H1 (cell line): ENCODE measurements at regions not wholly inside any gene's neighbourhood (a gene's known extent, or its start where the extent isn't known, plus 50 kb on each side); places are given as distances from the start of the nearest gene placed in this dataset.

ENCODE experiments used
- CTCF ChIA-PET: fragments of 300-600 bp; sonication (Branson Sonifier 250); formaldehyde crosslinking; loops from one replicate; lab custom pipeline; 2021; ENCODE audit not compliant: partially characterized antibody; lab: Charles Lee
- POLR2A ChIA-PET: fragments of 300-600 bp; sonication (Branson Sonifier 250); formaldehyde crosslinking; loops from one replicate; lab custom pipeline; 2021; ENCODE audit warnings: inconsistent platforms; ENCODE audit not compliant: partially characterized antibody; lab: Charles Lee
- DNase-seq, 2 experiments: peaks; one replicate each; pipeline versions ENCODE4 v3.0.0 to v3.0.0-alpha.2; 2010 to 2022; ENCODE audit warnings: low spot score in 2 of 2, low read depth in 1 of 2, mixed read lengths in 1 of 2
- FAIRE-seq: peaks from 2 replicates; lab custom pipeline; 2011; peaks lifted over from hg19 to GRCh38; lab: Jason Lieb, UNC
- H2AFZ ChIP-seq: 2 replicates; pipeline ENCODE4 v1.8.1; 2012; ENCODE audit warnings: low read length, inconsistent platforms
- H2AK5ac ChIP-seq: 2 replicates; pipeline ENCODE4 v1.6.1; 2013; ENCODE audit warnings: low read depth, low read length
- H2BK120ac ChIP-seq: replicated peaks from 2 replicates; pipeline ENCODE3; 2013; ENCODE audit warnings: low read depth, low read length, inconsistent platforms
- H2BK12ac ChIP-seq: 2 replicates; pipeline ENCODE4 v1.6.1; 2013; ENCODE audit warnings: low read depth, low read length
- H2BK15ac ChIP-seq: 2 replicates; pipeline ENCODE4 v1.6.1; 2013; ENCODE audit warnings: low read length
- H2BK20ac ChIP-seq: 2 replicates; pipeline ENCODE4 v1.6.1; 2013; ENCODE audit warnings: low read length
- H2BK5ac ChIP-seq: 2 replicates; pipeline ENCODE4 v1.6.1; 2013; ENCODE audit warnings: low read depth, low read length
- H3K14ac ChIP-seq: 2 replicates; pipeline ENCODE4 v1.6.1; 2013; ENCODE audit warnings: inconsistent platforms; ENCODE audit not compliant: insufficient read length
- H3K18ac ChIP-seq: 2 replicates; pipeline ENCODE4 v1.6.1; 2013; ENCODE audit warnings: low read length; ENCODE audit errors: extremely low read depth
- H3K23ac ChIP-seq: 2 replicates; pipeline ENCODE4 v1.6.1; 2013; ENCODE audit warnings: inconsistent platforms; ENCODE audit not compliant: insufficient read length
- H3K23me2 ChIP-seq: 2 replicates; pipeline ENCODE4 v1.6.1; 2013; ENCODE audit warnings: low read depth, low read length
- H3K27ac ChIP-seq: 2 replicates; pipeline ENCODE4 v1.6.1; 2011; ENCODE audit warnings: low read depth, low read length, inconsistent platforms
- H3K27me3 ChIP-seq, 4 experiments: replicated peaks in 1 of 4; 1 replicate in 1 of 4; 2 replicates in 3 of 4; pipeline versions ENCODE4 v1.6.1 to v1.8.1; 2011 to 2013; ENCODE audit warnings: low read length in 3 of 4, mild to moderate bottlenecking in 3 of 4, inconsistent platforms in 2 of 4, mixed read lengths in 2 of 4, moderate library complexity in 1 of 4; ENCODE audit not compliant: control insufficient read depth in 3 of 4, insufficient read depth in 3 of 4; ENCODE audit errors: extremely low read depth in 1 of 4
- H3K36me3 ChIP-seq, 4 experiments: 2 replicates each; pipeline versions ENCODE4 v1.6.1 to v1.8.1; 2011 to 2013; ENCODE audit warnings: mild to moderate bottlenecking in 4 of 4, low read length in 3 of 4, moderate library complexity in 2 of 4, control low read depth in 1 of 4, inconsistent platforms in 1 of 4; ENCODE audit not compliant: insufficient read depth in 4 of 4, control insufficient read depth in 2 of 4
- H3K4ac ChIP-seq: replicated peaks from 2 replicates; pipeline ENCODE3; 2013; ENCODE audit warnings: low read length, low read depth, mixed read lengths, inconsistent platforms; ENCODE audit not compliant: insufficient read length
- H3K4me1 ChIP-seq, 4 experiments: replicated peaks in 1 of 4; 1 replicate in 1 of 4; 2 replicates in 3 of 4; pipeline versions ENCODE4 v1.6.1 to v1.8.1; 2011 to 2013; ENCODE audit warnings: low read length in 3 of 4, inconsistent platforms in 2 of 4, mixed read lengths in 1 of 4; ENCODE audit not compliant: insufficient read depth in 4 of 4, control insufficient read depth in 3 of 4
- H3K4me2 ChIP-seq, 2 experiments: 2 replicates each; pipeline versions ENCODE4 v1.6.1 to v1.8.1; 2011 to 2013; ENCODE audit warnings: low read depth in 2 of 2, low read length in 2 of 2, control low read depth in 1 of 2, inconsistent platforms in 1 of 2, mild to moderate bottlenecking in 1 of 2; ENCODE audit not compliant: insufficient read depth in 1 of 2
- H3K4me3 ChIP-seq, 4 experiments: fragments of 200-600, 300-600 bp in 1 of 4; sonication (generic), shearing (Covaris generic), sonication (Bioruptor Twin) in 1 of 4; 2 replicates each; pipeline versions ENCODE4 v1.5.1 to v1.8.1; 2011 to 2016; ENCODE audit warnings: low read length in 4 of 4, low read depth in 3 of 4, control low read depth in 2 of 4, inconsistent platforms in 2 of 4, mild to moderate bottlenecking in 2 of 4, mixed read lengths in 1 of 4, moderate library complexity in 1 of 4; ENCODE audit not compliant: insufficient read depth in 2 of 4; ENCODE audit errors: extremely low read depth in 1 of 4
- H3K56ac ChIP-seq: replicated peaks from 2 replicates; pipeline ENCODE3; 2013; ENCODE audit warnings: low read depth, mild to moderate bottlenecking, mixed read lengths, low read length, inconsistent platforms; ENCODE audit not compliant: insufficient read length
- H3K79me1 ChIP-seq: 2 replicates; pipeline ENCODE4 v1.6.1; 2013; ENCODE audit warnings: low read depth, low read length, control low read depth
- H3K79me2 ChIP-seq, 2 experiments: 2 replicates each; pipeline versions ENCODE4 v1.6.1 to v1.8.1; 2012 to 2013; ENCODE audit warnings: low read length in 2 of 2, mild to moderate bottlenecking in 2 of 2, inconsistent platforms in 1 of 2; ENCODE audit not compliant: insufficient read depth in 2 of 2, control insufficient read depth in 1 of 2
- H3K9ac ChIP-seq, 4 experiments: replicated peaks in 1 of 4; 1 replicate in 1 of 4; 2 replicates in 3 of 4; pipeline versions ENCODE4 v1.6.1 to v1.8.1; 2011 to 2013; ENCODE audit warnings: low read depth in 3 of 4, low read length in 3 of 4, control low read depth in 2 of 4, mild to moderate bottlenecking in 2 of 4, moderate library complexity in 2 of 4, inconsistent platforms in 1 of 4; ENCODE audit errors: extremely low read depth in 1 of 4
- H3K9me3 ChIP-seq, 2 experiments: 2 replicates each; pipeline versions ENCODE4 v1.6.1 to v1.8.1; 2012 to 2013; ENCODE audit warnings: mild to moderate bottlenecking in 2 of 2, moderate library complexity in 2 of 2, control low read depth in 1 of 2, inconsistent platforms in 1 of 2, low read depth in 1 of 2, low read length in 1 of 2, mixed read lengths in 1 of 2; ENCODE audit not compliant: insufficient read depth in 2 of 2
- H4K20me1 ChIP-seq, 2 experiments: replicated peaks in 1 of 2; 2 replicates each; pipeline versions ENCODE3 to v1.8.1; 2011 to 2013; ENCODE audit warnings: inconsistent platforms in 2 of 2, low read length in 2 of 2, mild to moderate bottlenecking in 1 of 2; ENCODE audit not compliant: insufficient read depth in 2 of 2, control insufficient read depth in 1 of 2
- H4K5ac ChIP-seq: 2 replicates; pipeline ENCODE4 v1.6.1; 2013; ENCODE audit warnings: low read length, low read depth, mixed read lengths, inconsistent platforms; ENCODE audit not compliant: insufficient read length
- H4K8ac ChIP-seq: 2 replicates; pipeline ENCODE4 v1.8.0; 2013; ENCODE audit warnings: mild to moderate bottlenecking, moderate library complexity, low read length, inconsistent platforms; ENCODE audit not compliant: insufficient read depth; ENCODE audit errors: extremely low read depth
- H4K91ac ChIP-seq: replicated peaks from 2 replicates; pipeline ENCODE3; 2013; ENCODE audit warnings: low read length, mixed read lengths, inconsistent platforms; ENCODE audit not compliant: insufficient read length
- BACH1 ChIP-seq: IDR thresholded peaks from 2 replicates; pipeline ENCODE4 v1.6.1; 2012; ENCODE audit warnings: low read length, improper control_type of control experiment
- BCL11A ChIP-seq, 2 experiments: IDR thresholded peaks; one replicate each; pipeline ENCODE4 v1.6.1; 2011; ENCODE audit warnings: low read depth in 2 of 2, low read length in 2 of 2, mild to moderate bottlenecking in 2 of 2
- CHD1 ChIP-seq: IDR thresholded peaks from 2 replicates; pipeline ENCODE4 v1.6.1; 2012; ENCODE audit warnings: low read depth, low read length, improper control_type of control experiment
- JUN ChIP-seq: IDR thresholded peaks from 2 replicates; pipeline ENCODE4 v1.6.1; 2011; ENCODE audit warnings: low read depth, mild to moderate bottlenecking, improper control_type of control experiment, low read length
- JUND ChIP-seq: IDR thresholded peaks from 2 replicates; pipeline ENCODE4 v1.6.1; 2011; ENCODE audit warnings: mild to moderate bottlenecking, improper control_type of control experiment, low read length
- KDM4A ChIP-seq: IDR thresholded peaks from one replicate; pipeline ENCODE4 v1.7.1; 2012; ENCODE audit warnings: low read depth, mild to moderate bottlenecking, moderate library complexity, low read length, inconsistent platforms; ENCODE audit not compliant: severe bottlenecking
- RAD21 ChIP-seq, 2 experiments: IDR thresholded peaks in 1 of 2; conservative IDR thresholded peaks in 1 of 2; 2 replicates each; pipeline ENCODE4 v1.6.1; 2011; ENCODE audit warnings: low read depth in 2 of 2, low read length in 2 of 2, improper control_type of control experiment in 1 of 2, inconsistent platforms in 1 of 2, mild to moderate bottlenecking in 1 of 2, moderate library complexity in 1 of 2
- RBBP5 ChIP-seq: IDR thresholded peaks from 2 replicates; pipeline ENCODE4 v1.7.1; 2012; ENCODE audit warnings: low read depth, mild to moderate bottlenecking, inconsistent platforms, low read length, moderate library complexity, borderline replicate concordance
- RFX5 ChIP-seq: IDR thresholded peaks from 2 replicates; pipeline ENCODE4 v1.6.1; 2011; ENCODE audit warnings: low read depth, low read length, improper control_type of control experiment, borderline replicate concordance
- TAF7 ChIP-seq: optimal IDR thresholded peaks from 2 replicates; pipeline ENCODE3; 2011; ENCODE audit warnings: low read depth, mild to moderate bottlenecking, inconsistent platforms, low read length, moderate library complexity, borderline replicate concordance
- TEAD4 ChIP-seq: IDR thresholded peaks from 2 replicates; pipeline ENCODE4 v1.6.1; 2012; ENCODE audit warnings: low read depth, low read length, inconsistent platforms, mixed read lengths
- WGBS, 2 experiments: shearing (Covaris generic) in 1 of 2; methylation state at CpG; one replicate each; pipeline versions ENCODE4 v1.1.6 to v1.1.7; 2013 to 2015; ENCODE audit warnings: low lambda C conversion rate in 2 of 2, mixed read lengths in 2 of 2, inconsistent platforms in 1 of 2, low coverage in 1 of 2, missing lambda C conversion rate in 1 of 2; ENCODE audit not compliant: insufficient replicate concordance in 2 of 2, insufficient coverage in 1 of 2, insufficient read length in 1 of 2; ENCODE audit errors: extremely low coverage in 1 of 2, missing lambda C conversion rate in 1 of 2; 5-methylcytosine and 5-hydroxymethylcytosine counted together

DNA sequence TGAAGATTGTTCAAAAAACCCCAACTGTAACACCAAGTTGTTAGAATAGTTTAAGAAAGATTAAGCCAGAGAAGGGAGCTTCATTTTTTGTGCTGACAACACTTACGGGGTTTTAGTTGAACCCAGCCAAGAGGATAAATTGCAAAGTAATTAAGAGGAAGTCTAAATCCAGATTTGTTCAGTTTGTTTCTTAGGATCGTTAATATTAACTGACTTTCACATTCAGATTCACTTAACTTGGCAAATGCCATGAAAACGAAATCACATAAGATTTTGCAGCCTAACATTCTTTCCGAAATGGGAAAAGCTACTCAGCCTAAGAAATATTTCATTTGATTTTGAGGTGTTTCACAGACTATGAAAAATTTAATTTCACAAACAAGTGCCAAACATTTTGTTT lies 511.3 kb downstream of the TRIML1 start:
- no peaks in the 10 kb centered on the region for H3K9me3 ChIP-seq
- H3K36me3 ChIP-seq: no peaks in the 10 kb centered on the region
- DNase-seq: no peak
- no peak overlapping the region for H3K4me2 ChIP-seq
- H2BK120ac ChIP-seq: no peak overlapping the region
- no peaks in the 10 kb centered on the region for H3K23me2 ChIP-seq
- no peak overlapping the region for H2BK5ac ChIP-seq
- no peak overlapping the region for H4K8ac ChIP-seq
- no peak overlapping the region for H3K4ac ChIP-seq
- H2BK15ac ChIP-seq: no peak overlapping the region
- H2AFZ ChIP-seq: no peak overlapping the region
- no peak overlapping the region for H3K23ac ChIP-seq
- H3K9ac ChIP-seq: no peak overlapping the region
- no peak overlapping the region for H2BK12ac ChIP-seq
- peaks cover 0 to 7% (median 0%) of the 10 kb centered on the region in 4 experiments; a peak in 2 of 7 replicates for H3K4me1 ChIP-seq
- FAIRE-seq: no peak
- no peaks in the 10 kb centered on the region for H3K79me2 ChIP-seq
- TF ChIP-seq KDM4A: no peak
- no peak for TF ChIP-seq TAF7
- no peak for TF ChIP-seq BACH1
- no peak for TF ChIP-seq JUND
- TF ChIP-seq RBBP5: no peak
- TF ChIP-seq CHD1: no peak
- no peak for TF ChIP-seq RAD21 (IDR thresholded peaks at IDR 0.05 in 1 of 2, conservative IDR thresholded peaks at IDR 0.05 in 1 of 2; ENCODE audit: low read depth in 2 of 2, low read length in 2 of 2)
- no peak for TF ChIP-seq BCL11A (IDR thresholded peaks at IDR 0.05; ENCODE audit: low read depth in 2 of 2, low read length in 2 of 2)
- no peak for TF ChIP-seq RFX5
- no peak for TF ChIP-seq JUN
- TF ChIP-seq TEAD4: no peak
- TF ChIP-seq, all 59 proteins: peak for 0
- no peak overlapping the region for H3K56ac ChIP-seq
- no peaks in the 10 kb centered on the region for H4K20me1 ChIP-seq
- no peak overlapping the region for H2AK5ac ChIP-seq
- no peak overlapping the region for H3K4me3 ChIP-seq
- WGBS, 2 experiments: 85% methylated on average over 4 of the region's 4 CpGs; no CpG with 5 or more reads in 1 of the 2 experiments
- H3K27ac ChIP-seq: no peak overlapping the region
- ChIA-PET POLR2A (no interaction called here), CTCF (interaction anchor here (0.7 kb wide), 1 partner anchor 16 kb away, joined by 3 read pairs; no protein-coding TSS in a partner anchor)
- no peak overlapping the region for H4K5ac ChIP-seq
- H3K79me1 ChIP-seq: no peaks in the 10 kb centered on the region
- no peak overlapping the region for H4K91ac ChIP-seq
- H3K18ac ChIP-seq: no peak overlapping the region
- no peak overlapping the region for H3K14ac ChIP-seq
- H3K27me3 ChIP-seq: no peaks in the 10 kb centered on the region
- H2BK20ac ChIP-seq: no peak overlapping the region
